Colonic mucosa (tissue), 4 donors: ENCODE measurements at regions not wholly inside any gene's neighbourhood (a gene's known extent, or its start where the extent isn't known, plus 50 kb on each side); places are given as distances from the start of the nearest gene placed in this dataset.

Source experiments
- DNase-seq: peaks from one replicate; pipeline ENCODE4 v3.0.0-alpha.2; 2020
- H3K27ac ChIP-seq: fragments of 200-600 bp; one replicate; pipeline ENCODE4 v1.8.0; 2021
- H3K27me3 ChIP-seq: fragments of 200-600 bp; one replicate; pipeline ENCODE4 v1.8.0; 2021
- H3K36me3 ChIP-seq: fragments of 200-600 bp; one replicate; pipeline ENCODE4 v1.8.0; 2021
- H3K4me1 ChIP-seq: fragments of 200-600 bp; one replicate; pipeline ENCODE4 v1.8.0; 2021; ENCODE audit warnings: mild to moderate bottlenecking
- H3K4me3 ChIP-seq: fragments of 200-600 bp; one replicate; pipeline ENCODE4 v1.8.0; 2021
- H3K9ac ChIP-seq, 2 donors: one replicate each; pipeline ENCODE4 v1.7.0; 2013; ENCODE audit warnings: control low read depth in 2 of 2, low read depth in 2 of 2, low read length in 2 of 2
- H3K9me3 ChIP-seq: fragments of 200-600 bp; one replicate; pipeline ENCODE4 v1.8.0; 2021
- intact Hi-C: fragments of 100-400 bp; cut with DNase I; formaldehyde crosslinking; loops from one replicate; pipeline ENCODE4 v1.14.1; 2022
- TF ChIP-seq, protein P1 (sequence below): fragments of 200-600 bp; IDR thresholded peaks from one replicate; pipeline ENCODE4 v1.8.0; 2022; ENCODE audit warnings: antibody characterized with exemption, mild to moderate bottlenecking
- donor health status: healthy.
- donor health status: DM: no; HTN: no; CAD: no.
- donor health status: DM: no; HTN: no; CAD: no.

DNA sequence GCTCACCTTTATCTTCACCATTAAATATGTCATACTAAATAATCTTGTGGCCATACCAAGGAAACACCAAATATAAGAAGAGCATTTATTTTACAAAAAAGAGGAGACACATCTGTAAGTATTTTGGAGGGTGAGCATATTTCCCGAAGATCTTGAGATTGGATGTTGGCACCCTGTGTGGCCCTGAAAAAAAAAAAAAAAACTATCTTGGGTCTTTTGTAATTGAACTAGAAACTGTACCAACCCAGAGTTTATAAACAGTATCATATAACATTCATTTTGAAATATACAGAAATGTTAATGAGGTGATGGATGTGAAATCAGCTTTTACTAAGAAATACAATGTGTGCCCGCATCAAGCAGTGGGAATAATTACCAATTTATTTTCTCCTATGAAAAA is 104.0 kb upstream of the FRMD6 start:
- intact Hi-C loops: no loop called here
- DNase-seq: no peak
- no peak overlapping the region for H3K27ac ChIP-seq
- H3K9ac ChIP-seq: no peak overlapping the region
- no peaks in the 10 kb centered on the region for H3K36me3 ChIP-seq
- no peaks in the 10 kb centered on the region for H3K9me3 ChIP-seq
- no peaks in the 10 kb centered on the region for H3K4me1 ChIP-seq
- TF ChIP-seq, protein P1, sequence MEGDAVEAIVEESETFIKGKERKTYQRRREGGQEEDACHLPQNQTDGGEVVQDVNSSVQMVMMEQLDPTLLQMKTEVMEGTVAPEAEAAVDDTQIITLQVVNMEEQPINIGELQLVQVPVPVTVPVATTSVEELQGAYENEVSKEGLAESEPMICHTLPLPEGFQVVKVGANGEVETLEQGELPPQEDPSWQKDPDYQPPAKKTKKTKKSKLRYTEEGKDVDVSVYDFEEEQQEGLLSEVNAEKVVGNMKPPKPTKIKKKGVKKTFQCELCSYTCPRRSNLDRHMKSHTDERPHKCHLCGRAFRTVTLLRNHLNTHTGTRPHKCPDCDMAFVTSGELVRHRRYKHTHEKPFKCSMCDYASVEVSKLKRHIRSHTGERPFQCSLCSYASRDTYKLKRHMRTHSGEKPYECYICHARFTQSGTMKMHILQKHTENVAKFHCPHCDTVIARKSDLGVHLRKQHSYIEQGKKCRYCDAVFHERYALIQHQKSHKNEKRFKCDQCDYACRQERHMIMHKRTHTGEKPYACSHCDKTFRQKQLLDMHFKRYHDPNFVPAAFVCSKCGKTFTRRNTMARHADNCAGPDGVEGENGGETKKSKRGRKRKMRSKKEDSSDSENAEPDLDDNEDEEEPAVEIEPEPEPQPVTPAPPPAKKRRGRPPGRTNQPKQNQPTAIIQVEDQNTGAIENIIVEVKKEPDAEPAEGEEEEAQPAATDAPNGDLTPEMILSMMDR: no peak
- no peaks in the 10 kb centered on the region for H3K27me3 ChIP-seq
- H3K4me3 ChIP-seq: no peak overlapping the region

DNA sequence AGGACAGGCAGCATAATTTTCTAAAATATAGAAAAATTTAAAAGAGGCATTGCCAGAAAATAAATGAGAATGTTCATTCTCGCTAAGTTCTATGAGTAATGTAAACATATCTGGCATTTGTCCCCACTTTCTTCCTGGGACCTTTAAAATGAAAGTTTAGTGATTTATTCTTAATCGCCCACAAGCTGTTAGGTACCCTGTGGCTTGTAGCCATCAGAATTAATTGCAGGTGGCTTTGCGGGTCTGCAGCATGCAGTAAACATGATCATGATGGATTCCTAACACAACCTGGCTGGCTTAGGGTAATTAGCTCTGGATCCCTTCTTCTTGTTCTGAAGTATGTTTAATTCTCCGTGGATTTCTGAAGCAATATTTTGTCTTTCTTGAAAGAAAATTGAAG is 103.5 kb upstream of the FRMD6 start:
- Histone ChIP-seq H3K4me3 (no peak overlapping the region), H3K4me1 (no peaks in the 10 kb centered on the region), H3K9me3 (no peaks in the 10 kb centered on the region), H3K36me3 (no peaks in the 10 kb centered on the region), H3K9ac (no peak overlapping the region), H3K27ac (no peak overlapping the region), H3K27me3 (no peaks in the 10 kb centered on the region)
- TF ChIP-seq, protein P1: no peak
- no peak for DNase-seq
- intact Hi-C loops: no loop called here

DNA sequence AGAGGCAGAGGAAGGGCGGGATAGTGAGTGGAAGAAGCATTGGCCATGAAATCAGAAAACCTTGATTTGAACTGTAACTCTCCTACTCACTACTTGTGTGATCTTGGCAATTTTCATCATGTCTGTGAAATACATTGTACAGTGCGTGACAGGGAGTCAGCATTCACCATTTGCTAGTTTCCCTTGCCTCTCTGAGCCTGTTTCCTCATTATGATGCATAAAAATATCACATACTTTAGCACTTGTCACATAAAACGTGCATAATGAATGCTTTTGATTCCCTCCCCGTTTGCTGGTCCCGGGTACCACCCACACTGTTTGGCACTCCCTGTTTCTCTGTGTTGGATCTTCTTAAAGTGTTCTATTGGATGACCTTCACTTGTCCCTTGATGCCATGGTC is 101.1 kb upstream of the FRMD6 start:
- Histone ChIP-seq H3K4me3 (no peak overlapping the region), H3K36me3 (no peaks in the 10 kb centered on the region), H3K9ac (no peak overlapping the region), H3K4me1 (no peaks in the 10 kb centered on the region), H3K27me3 (no peaks in the 10 kb centered on the region), H3K27ac (no peak overlapping the region), H3K9me3 (no peaks in the 10 kb centered on the region)
- DNase-seq: no peak
- TF ChIP-seq, protein P1: no peak
- intact Hi-C loops: loop anchor here (10.0 kb wide), 1 partner anchor 266 kb away; no protein-coding TSS in a partner anchor

DNA sequence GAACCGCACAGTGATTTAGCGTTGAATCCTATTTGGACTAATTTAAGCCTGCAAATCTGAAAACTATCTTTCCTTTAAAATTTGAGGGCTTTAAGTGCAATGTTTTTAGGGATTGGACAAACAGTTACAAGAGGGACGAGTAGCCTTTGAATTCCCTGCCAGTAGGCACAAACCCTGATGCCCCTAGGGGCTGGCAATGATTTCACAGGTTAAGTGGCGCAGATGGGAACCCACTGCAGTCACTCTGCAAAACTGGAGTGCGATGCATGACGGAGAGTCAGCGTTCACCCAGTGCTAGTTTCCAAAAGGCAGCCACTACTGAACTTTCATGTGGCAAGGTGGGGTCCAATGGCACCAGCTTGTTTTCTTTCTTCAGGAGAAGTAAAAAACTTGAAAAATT is 99.4 kb upstream of the FRMD6 start:
- no peak overlapping the region for H3K4me3 ChIP-seq
- H3K9ac ChIP-seq: no peak overlapping the region
- no peaks in the 10 kb centered on the region for H3K9me3 ChIP-seq
- no peaks in the 10 kb centered on the region for H3K4me1 ChIP-seq
- no peaks in the 10 kb centered on the region for H3K36me3 ChIP-seq
- TF ChIP-seq, protein P1: no peak
- intact Hi-C loops: loop anchor here (10.0 kb wide), 1 partner anchor 267 kb away; no protein-coding TSS in a partner anchor
- no peaks in the 10 kb centered on the region for H3K27me3 ChIP-seq
- no peak overlapping the region for H3K27ac ChIP-seq
- DNase-seq: no peak

DNA sequence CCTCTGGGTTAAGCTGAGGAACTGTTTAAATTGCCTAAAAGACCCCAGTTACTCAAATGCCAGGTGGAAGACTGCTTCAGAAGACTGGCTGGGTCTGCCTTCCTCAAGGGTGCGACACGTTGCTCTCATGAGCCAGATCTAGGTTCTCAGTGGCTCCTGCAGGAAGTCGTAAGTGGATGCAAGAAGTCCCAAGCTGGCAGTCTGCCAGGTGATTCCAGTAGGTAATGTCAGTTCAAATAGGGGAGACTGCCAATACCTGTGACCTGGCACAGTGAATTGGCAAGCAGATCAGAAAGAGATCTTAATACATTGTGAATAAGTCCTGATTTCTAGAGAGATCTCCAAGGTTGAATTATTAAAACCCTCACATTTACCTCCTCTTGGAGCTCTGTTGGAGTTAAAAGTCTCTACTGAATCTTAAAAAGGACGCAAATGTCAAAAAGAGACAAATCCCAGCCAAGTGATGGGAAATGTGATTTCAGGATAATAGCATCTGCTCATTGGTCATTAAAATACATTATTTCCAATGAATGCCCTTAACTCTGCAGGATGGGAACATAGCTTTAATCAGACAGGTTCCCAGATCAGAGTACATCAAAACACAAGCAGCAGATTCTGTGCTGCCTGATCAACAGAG is 98.8 kb upstream of the FRMD6 start:
- Histone ChIP-seq H3K27me3 (no peaks in the 10 kb centered on the region), H3K4me3 (no peak overlapping the region), H3K9ac (no peak overlapping the region), H3K4me1 (no peaks in the 10 kb centered on the region), H3K36me3 (no peaks in the 10 kb centered on the region), H3K9me3 (no peaks in the 10 kb centered on the region), H3K27ac (no peak overlapping the region)
- TF ChIP-seq, protein P1: no peak
- intact Hi-C loops: loop anchor here (10.0 kb wide), 1 partner anchor 268 kb away; no protein-coding TSS in a partner anchor
- no peak for DNase-seq
